ENCODE measurements at regions not wholly inside any gene's neighbourhood (a gene's known extent, or its start where the extent isn't known, plus 50 kb on each side); places are given as distances from the start of the nearest gene placed in this dataset.

- no peak for DNase-seq (ENCODE audit: low spot score)
Measured at GRCh38 chr9:38285236-38285635, 107.3 kb upstream of the ALDH1B1 start.

- no peak for DNase-seq (ENCODE audit: low spot score)
Measured at GRCh38 chr9:38284588-38285051, 107.9 kb upstream of the ALDH1B1 start.

- no peak for DNase-seq (ENCODE audit: low spot score)
Measured at GRCh38 chr9:38284039-38284575, 108.4 kb upstream of the ALDH1B1 start.

GRCh38 chr9:38282756-38283155 lies 109.7 kb upstream of the ALDH1B1 start:
- DNase-seq (ENCODE audit: low spot score): no peak

GRCh38 chr9:38281917-38282316 lies 110.6 kb upstream of the ALDH1B1 start:
- DNase-seq (ENCODE audit: low spot score): no peak

GRCh38 chr9:38281196-38281595 lies 111.3 kb upstream of the ALDH1B1 start:
- DNase-seq (ENCODE audit: low spot score): no peak

GRCh38 chr9:38280251-38280800 lies 112.2 kb upstream of the ALDH1B1 start:
- no peak for DNase-seq (ENCODE audit: low spot score)

- DNase-seq (ENCODE audit: low spot score): no peak
Measured at GRCh38 chr9:38278931-38279679, 113.4 kb upstream of the ALDH1B1 start.

- no peak for DNase-seq (ENCODE audit: low spot score)
Measured at GRCh38 chr9:38278457-38278856, 114.0 kb upstream of the ALDH1B1 start.

- peak; percentile 39 for DNase-seq (ENCODE audit: low spot score)
Measured at GRCh38 chr9:38277601-38278200, 114.8 kb upstream of the ALDH1B1 start.

- no peak for DNase-seq (ENCODE audit: low spot score)
Measured at GRCh38 chr9:38276771-38277439, 115.6 kb upstream of the ALDH1B1 start.

- no peak for DNase-seq (ENCODE audit: low spot score)
Measured at GRCh38 chr9:38274800-38275199, 117.7 kb upstream of the ALDH1B1 start.

- no peak for DNase-seq (ENCODE audit: low spot score)
Measured at GRCh38 chr9:38272710-38273109, 119.8 kb upstream of the ALDH1B1 start.

GRCh38 chr9:38271666-38272241 lies 120.7 kb upstream of the ALDH1B1 start:
- no peak for DNase-seq (ENCODE audit: low spot score)

GRCh38 chr9:38269775-38270174 lies 122.7 kb upstream of the ALDH1B1 start:
- DNase-seq (ENCODE audit: low spot score): no peak

GRCh38 chr9:38263532-38263931 lies 129.0 kb upstream of the ALDH1B1 start:
- peak; percentile 58 for DNase-seq (ENCODE audit: low spot score)

- no peak for DNase-seq (ENCODE audit: low spot score)
Measured at GRCh38 chr9:38259519-38260218, 132.8 kb upstream of the ALDH1B1 start.

GRCh38 chr9:38259056-38259455 lies 133.4 kb upstream of the ALDH1B1 start:
- no peak for DNase-seq (ENCODE audit: low spot score)

- DNase-seq (ENCODE audit: low spot score): no peak
Measured at GRCh38 chr9:38257626-38258215, 134.8 kb upstream of the ALDH1B1 start.

- DNase-seq (ENCODE audit: low spot score): no peak
Measured at GRCh38 chr9:38256461-38256860, 136.0 kb upstream of the ALDH1B1 start.

GRCh38 chr9:38255599-38255998 lies 136.9 kb upstream of the ALDH1B1 start:
- no peak for DNase-seq (ENCODE audit: low spot score)

All from kidney tubule cell (primary cell).